ENCODE measurements at regions not wholly inside any gene's neighbourhood (a gene's known extent, or its start where the extent isn't known, plus 50 kb on each side); places are given as distances from the start of the nearest gene placed in this dataset.

DNA sequence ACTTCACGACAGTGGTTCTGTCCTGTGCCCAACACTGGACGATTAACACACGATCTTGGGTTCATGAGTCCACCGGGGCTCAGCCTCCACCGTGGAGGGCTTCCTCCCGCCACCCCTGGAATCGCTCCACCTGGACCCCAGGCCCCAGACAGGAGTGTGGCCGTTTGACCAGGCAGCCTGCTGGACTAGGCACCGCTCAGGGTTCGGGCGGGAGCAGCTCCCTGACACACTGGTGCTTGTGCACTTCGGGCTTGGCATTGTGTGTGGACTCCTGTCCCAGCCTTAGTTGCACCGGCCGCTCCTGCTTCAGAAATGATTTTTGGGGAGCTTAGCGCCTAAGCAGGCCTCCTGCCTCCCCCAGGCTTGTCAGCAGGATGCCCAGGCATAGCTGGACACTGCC, 617.4 kb upstream of the SALL3 start:
- in situ Hi-C loops (cut with HindIII; ENCODE audit: low sequenced_read_pairs): no loop called here
- DNase-seq (ENCODE audit: low read depth): no peak

DNA sequence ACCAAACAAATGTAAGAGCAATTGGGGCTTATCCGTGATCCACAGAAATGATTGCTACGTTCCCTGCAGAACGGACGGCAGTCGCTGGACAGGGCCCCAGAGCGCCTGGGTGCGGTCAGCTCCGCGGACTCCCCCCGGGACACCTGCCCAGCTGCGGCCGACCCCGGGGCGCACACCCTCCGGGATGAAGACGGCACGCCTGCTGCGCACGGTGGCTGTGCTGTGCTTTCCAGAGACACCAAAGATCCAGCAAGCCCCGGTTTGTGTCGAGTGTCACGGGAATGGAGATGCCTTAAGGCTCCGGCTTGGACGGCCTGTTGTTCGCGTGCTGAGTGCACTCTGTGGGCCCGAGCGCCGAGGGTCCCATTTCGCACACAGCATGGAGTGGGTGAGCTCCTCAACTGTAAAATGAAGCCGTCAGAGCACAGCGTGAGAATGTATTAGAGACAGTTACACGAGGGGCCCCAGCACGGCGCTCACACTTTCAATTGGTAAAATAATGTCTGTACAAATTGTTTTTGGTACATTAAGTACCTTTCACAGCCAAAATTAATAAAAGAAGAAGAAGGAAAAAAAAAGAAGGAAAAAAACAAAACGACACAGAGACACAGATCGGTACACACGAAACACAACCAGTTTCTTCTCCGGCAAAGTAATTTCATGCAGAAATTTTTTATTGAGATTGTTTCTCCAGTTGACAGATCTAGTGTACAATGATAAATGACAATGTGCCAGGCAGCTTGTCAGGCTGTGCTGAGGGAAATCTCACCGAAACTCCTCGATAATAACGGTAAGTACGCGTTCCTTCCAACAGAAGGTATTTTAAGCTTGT, 615.8 kb upstream of the SALL3 start:
- no peak for TF ChIP-seq CTCF (IDR thresholded peaks at IDR 0.05; ENCODE audit: low read depth, low read length, missing control alignments)
- in situ Hi-C loops (cut with HindIII; ENCODE audit: low sequenced_read_pairs): no loop called here
- DNase-seq (ENCODE audit: low read depth): no peak
- H3K4me3 ChIP-seq (ENCODE audit: low read depth, low read length): no peak overlapping the region

More for the DNA sequence above, 617.4 kb upstream of the SALL3 start:
- TF ChIP-seq CTCF (IDR thresholded peaks at IDR 0.05; ENCODE audit: low read depth, low read length, missing control alignments): no peak
- no peak overlapping the region for H3K4me3 ChIP-seq (ENCODE audit: low read depth, low read length)

DNA sequence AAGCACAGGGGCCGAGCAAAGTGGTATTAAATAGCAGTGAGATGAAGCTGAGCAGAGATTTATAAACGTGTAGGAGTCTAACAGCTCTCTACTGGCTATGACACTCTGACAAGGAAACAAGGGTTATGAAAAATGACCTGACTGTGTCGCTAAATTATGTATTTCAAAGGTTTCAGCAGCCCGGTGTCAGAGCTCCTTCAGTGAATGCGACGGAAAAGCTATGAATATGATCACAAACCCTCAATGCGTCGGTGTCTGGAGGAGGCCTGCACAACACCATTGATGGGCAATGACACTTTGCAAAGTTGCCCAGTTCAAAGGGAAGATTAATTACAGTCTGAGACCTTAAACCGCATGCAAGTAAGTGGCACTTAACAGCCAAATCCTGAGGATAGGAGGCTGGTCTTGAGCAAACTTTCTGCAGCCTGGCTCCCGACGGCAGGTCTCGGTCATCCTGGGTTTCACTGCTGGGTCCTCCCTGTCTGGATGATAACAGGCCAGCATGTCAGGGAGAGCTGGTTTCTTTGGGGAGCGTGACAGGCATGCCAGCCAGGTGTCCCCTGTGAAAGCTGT, 615.1 kb upstream of the SALL3 start:
- DNase-seq (ENCODE audit: low read depth): no peak
- TF ChIP-seq CTCF (IDR thresholded peaks at IDR 0.05; ENCODE audit: low read depth, low read length, missing control alignments): no peak
- H3K4me3 ChIP-seq (ENCODE audit: low read depth, low read length): no peak overlapping the region
- in situ Hi-C loops (cut with HindIII; ENCODE audit: low sequenced_read_pairs): no loop called here

DNA sequence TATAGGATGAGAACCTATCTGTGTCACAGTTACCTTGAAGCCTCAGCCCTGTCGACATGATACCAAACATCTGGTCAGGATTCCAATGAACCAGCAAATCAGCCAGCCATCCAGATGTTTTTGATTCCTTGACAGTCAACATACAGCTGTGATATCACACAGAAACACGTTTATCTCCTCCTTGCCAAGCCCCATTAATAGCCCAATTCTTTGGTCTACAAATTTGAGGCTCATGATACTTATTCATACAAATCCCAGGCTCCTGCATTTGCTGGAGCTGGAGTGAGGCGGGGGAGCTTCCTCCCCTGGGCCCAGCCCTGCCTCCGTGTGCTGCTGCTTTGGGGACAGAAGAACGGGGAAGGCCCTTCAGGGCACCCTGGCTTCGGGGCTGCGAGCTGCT, 611.6 kb upstream of the SALL3 start:
- in situ Hi-C loops (cut with HindIII; ENCODE audit: low sequenced_read_pairs): no loop called here
- no peak for TF ChIP-seq CTCF (IDR thresholded peaks at IDR 0.05; ENCODE audit: low read depth, low read length, missing control alignments)
- no peak overlapping the region for H3K4me3 ChIP-seq (ENCODE audit: low read depth, low read length)

GRCh38 chr18:78368726-78369125, 610.9 kb upstream of the SALL3 start:
- H3K4me3 ChIP-seq (ENCODE audit: low read depth, low read length): no peak overlapping the region
- no peak for TF ChIP-seq CTCF (IDR thresholded peaks at IDR 0.05; ENCODE audit: low read depth, low read length, missing control alignments)
- in situ Hi-C loops (cut with HindIII; ENCODE audit: low sequenced_read_pairs): no loop called here
- no peak for DNase-seq (ENCODE audit: low read depth)

More for the DNA sequence above, 611.6 kb upstream of the SALL3 start:
- no peak for DNase-seq (ENCODE audit: low read depth)

- DNase-seq (ENCODE audit: low read depth): no peak
- in situ Hi-C loops (cut with HindIII; ENCODE audit: low sequenced_read_pairs): no loop called here
- TF ChIP-seq CTCF (IDR thresholded peaks at IDR 0.05; ENCODE audit: low read depth, low read length, missing control alignments): no peak
- H3K4me3 ChIP-seq (ENCODE audit: low read depth, low read length): no peak overlapping the region
These were observed 603.6 kb upstream of the SALL3 start for GRCh38 chr18:78376046-78376445.

Measured in astrocyte of the cerebellum (primary cell).